ENCODE measurements at regions not wholly inside any gene's neighbourhood (a gene's known extent, or its start where the extent isn't known, plus 50 kb on each side); places are given as distances from the start of the nearest gene placed in this dataset.

DNA sequence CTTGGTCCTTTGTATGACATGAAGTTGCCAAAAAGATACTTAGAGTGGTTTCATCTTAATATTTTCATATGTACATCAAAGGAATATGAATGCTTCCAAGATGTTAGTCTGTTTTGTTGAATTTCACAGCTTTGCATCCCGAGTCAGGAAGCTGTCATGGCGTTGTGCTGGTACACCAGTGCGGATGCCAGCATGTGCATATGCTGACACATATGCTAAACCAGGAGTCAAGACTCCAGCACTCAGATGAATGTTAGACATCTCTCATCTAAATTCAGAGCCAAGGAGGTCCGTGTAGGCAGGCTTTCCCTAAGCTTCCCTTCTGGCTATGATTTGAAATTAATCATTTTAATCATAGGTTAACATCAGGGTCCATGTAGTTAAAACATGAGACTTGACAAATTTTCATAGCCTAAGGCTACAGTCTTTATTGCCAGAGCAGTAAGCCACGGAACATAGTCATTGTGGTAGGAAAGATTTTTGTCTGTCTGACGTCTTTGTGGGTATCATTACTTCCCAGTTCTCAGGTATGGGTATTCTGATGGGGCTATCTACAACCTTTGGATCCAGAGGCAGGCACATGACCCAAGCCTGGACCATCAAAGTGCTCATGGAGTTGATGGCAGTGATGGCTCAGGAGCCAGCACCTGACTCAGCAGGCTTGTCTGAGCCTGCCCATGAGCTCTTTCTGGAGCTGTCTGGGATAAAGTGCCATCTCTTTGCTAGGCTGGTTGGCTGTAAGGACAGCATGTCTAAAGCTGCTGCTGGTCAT is 246.1 kb downstream of the KCNRG start:
- TF ChIP-seq, protein P1, sequence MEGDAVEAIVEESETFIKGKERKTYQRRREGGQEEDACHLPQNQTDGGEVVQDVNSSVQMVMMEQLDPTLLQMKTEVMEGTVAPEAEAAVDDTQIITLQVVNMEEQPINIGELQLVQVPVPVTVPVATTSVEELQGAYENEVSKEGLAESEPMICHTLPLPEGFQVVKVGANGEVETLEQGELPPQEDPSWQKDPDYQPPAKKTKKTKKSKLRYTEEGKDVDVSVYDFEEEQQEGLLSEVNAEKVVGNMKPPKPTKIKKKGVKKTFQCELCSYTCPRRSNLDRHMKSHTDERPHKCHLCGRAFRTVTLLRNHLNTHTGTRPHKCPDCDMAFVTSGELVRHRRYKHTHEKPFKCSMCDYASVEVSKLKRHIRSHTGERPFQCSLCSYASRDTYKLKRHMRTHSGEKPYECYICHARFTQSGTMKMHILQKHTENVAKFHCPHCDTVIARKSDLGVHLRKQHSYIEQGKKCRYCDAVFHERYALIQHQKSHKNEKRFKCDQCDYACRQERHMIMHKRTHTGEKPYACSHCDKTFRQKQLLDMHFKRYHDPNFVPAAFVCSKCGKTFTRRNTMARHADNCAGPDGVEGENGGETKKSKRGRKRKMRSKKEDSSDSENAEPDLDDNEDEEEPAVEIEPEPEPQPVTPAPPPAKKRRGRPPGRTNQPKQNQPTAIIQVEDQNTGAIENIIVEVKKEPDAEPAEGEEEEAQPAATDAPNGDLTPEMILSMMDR (IDR thresholded peaks at IDR 0.05): no peak
- TF ChIP-seq POLR2AphosphoS5 (IDR thresholded peaks at IDR 0.05): no peak
- TF ChIP-seq POLR2A (IDR thresholded peaks at IDR 0.05; ENCODE audit: low read depth): no peak
- TF ChIP-seq EP300 (IDR thresholded peaks at IDR 0.05): no peak

All from esophagus muscularis mucosa (tissue), 4 donors.